Keratinocyte (primary cell): ENCODE measurements at regions not wholly inside any gene's neighbourhood (a gene's known extent, or its start where the extent isn't known, plus 50 kb on each side); places are given as distances from the start of the nearest gene placed in this dataset.

Experiments
- DNase-seq: peaks from one replicate; pipeline ENCODE4 v3.0.0-alpha.2; 2011; ENCODE audit warnings: low read depth, missing footprints, low spot score
- FAIRE-seq: peaks from 2 replicates; lab custom pipeline; 2011; peaks lifted over from hg19 to GRCh38; lab: Jason Lieb, UNC
- H2AFZ ChIP-seq: 2 replicates; pipeline ENCODE4 v1.6.0; 2012; ENCODE audit warnings: low read length, control low read depth, inconsistent platforms; ENCODE audit not compliant: control insufficient read depth
- H3K27ac ChIP-seq: 2 replicates; pipeline ENCODE4 v1.5.1; 2011; ENCODE audit warnings: low read length; ENCODE audit not compliant: control insufficient read depth, insufficient read depth
- H3K27me3 ChIP-seq: 3 replicates; pipeline ENCODE4 v1.6.0; 2011; ENCODE audit warnings: low read length; ENCODE audit not compliant: control insufficient read depth, insufficient read depth; ENCODE audit errors: extremely low read depth
- H3K36me3 ChIP-seq, 2 experiments: 2 replicates in 1 of 2; 3 replicates in 1 of 2; pipeline ENCODE4 v1.5.1; 2011; ENCODE audit warnings: low read length in 2 of 2, mild to moderate bottlenecking in 1 of 2; ENCODE audit not compliant: control insufficient read depth in 2 of 2, insufficient read depth in 2 of 2; ENCODE audit errors: extremely low read depth in 1 of 2
- H3K4me1 ChIP-seq: 3 replicates; pipeline ENCODE4 v1.5.1; 2011; ENCODE audit warnings: low read length; ENCODE audit not compliant: control insufficient read depth, insufficient read depth; ENCODE audit errors: extremely low read depth
- H3K4me2 ChIP-seq: 3 replicates; pipeline ENCODE4 v1.6.0; 2011; ENCODE audit warnings: low read depth, low read length; ENCODE audit not compliant: control insufficient read depth, insufficient read depth; ENCODE audit errors: extremely low read depth
- H3K4me3 ChIP-seq, 3 experiments: fragments of 200-600 bp in 1 of 3; sonication (generic) in 1 of 3; 2 replicates in 2 of 3; 3 replicates in 1 of 3; pipeline ENCODE4 v1.5.1; 2011 to 2016; ENCODE audit warnings: low read length in 3 of 3, mild to moderate bottlenecking in 3 of 3, control low read depth in 2 of 3, inconsistent platforms in 1 of 3, low read depth in 1 of 3, mixed read lengths in 1 of 3, mixed run types in 1 of 3, moderate library complexity in 1 of 3; ENCODE audit not compliant: control insufficient read depth in 2 of 3, insufficient read depth in 2 of 3; ENCODE audit errors: extremely low read depth in 1 of 3
- H3K79me2 ChIP-seq: 2 replicates; pipeline ENCODE4 v1.6.0; 2012; ENCODE audit warnings: low read length; ENCODE audit not compliant: control insufficient read depth, insufficient read depth
- H3K9ac ChIP-seq: 3 replicates; pipeline ENCODE4 v1.6.0; 2011; ENCODE audit warnings: low read length; ENCODE audit not compliant: control insufficient read depth, insufficient read depth; ENCODE audit errors: extremely low read depth
- H3K9me1 ChIP-seq: 3 replicates; pipeline ENCODE4 v1.6.0; 2011; ENCODE audit warnings: low read length; ENCODE audit not compliant: control insufficient read depth, insufficient read depth; ENCODE audit errors: extremely low read depth
- H3K9me3 ChIP-seq: 2 replicates; pipeline ENCODE4 v1.5.1; 2012; ENCODE audit warnings: low read depth, low read length; ENCODE audit not compliant: control insufficient read depth
- H4K20me1 ChIP-seq: 3 replicates; pipeline ENCODE4 v1.6.0; 2011; ENCODE audit warnings: low read length; ENCODE audit not compliant: control insufficient read depth, insufficient read depth; ENCODE audit errors: extremely low read depth
- EZH2 ChIP-seq: IDR thresholded peaks from one replicate; pipeline ENCODE4 v1.6.1; 2012; ENCODE audit warnings: inconsistent platforms, mild to moderate bottlenecking, low read length, moderate library complexity
- dilution Hi-C: fragments of 300-500 bp; cut with MboI; formaldehyde crosslinking; loops from one replicate; pipeline ENCODE4 v1.7.0; 2020; ENCODE audit warnings: low sequenced_read_pairs; ENCODE audit not compliant: extremely low pct_ligation_motif_present
- TF ChIP-seq, protein P1 (sequence below), 3 experiments: IDR thresholded peaks in 1 of 3; conservative IDR thresholded peaks in 1 of 3; optimal IDR thresholded peaks in 1 of 3; 2 replicates in 2 of 3; 3 replicates in 1 of 3; pipeline versions ENCODE3 to v1.5.1; 2011; ENCODE audit warnings: low read length in 3 of 3, mild to moderate bottlenecking in 3 of 3, moderate library complexity in 2 of 3, control low read depth in 1 of 3, inconsistent platforms in 1 of 3; ENCODE audit not compliant: insufficient read depth in 2 of 3; ENCODE audit errors: extremely low read depth in 1 of 3

DNA sequence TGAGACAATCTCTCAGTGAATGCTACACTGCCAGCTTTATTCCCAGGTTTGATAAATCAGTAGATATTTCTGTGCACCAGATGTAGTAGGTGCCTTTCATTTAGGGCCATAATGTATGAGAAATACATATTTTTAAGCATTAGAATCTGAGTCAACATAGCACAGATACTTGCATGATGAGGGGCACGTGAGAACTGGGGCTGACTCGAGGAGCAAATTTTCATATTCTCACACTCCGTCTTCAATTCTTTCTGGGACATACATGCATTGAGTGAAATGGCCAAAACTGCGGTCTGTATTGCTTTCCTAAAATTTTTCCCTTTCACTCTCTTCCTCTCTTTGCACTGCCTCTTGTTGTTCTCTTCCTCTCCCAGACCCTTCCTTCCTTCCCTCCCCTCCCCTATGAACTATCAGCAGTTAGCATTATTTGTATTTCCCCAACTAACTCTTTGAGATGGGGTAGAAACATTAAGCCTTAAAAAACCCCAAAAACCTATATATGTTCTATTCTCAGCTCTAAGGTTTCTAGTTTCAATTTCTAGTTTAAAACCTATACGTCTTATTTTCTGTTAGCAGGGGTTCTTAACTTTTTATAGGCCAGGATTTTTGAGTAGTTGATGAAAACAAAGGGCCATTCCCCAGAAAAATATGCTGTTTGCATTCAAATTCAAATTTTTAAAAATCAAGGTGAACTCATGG, 289.1 kb downstream of the PTBP2 start:
- no peak for TF ChIP-seq EZH2
- TF ChIP-seq, protein P1, sequence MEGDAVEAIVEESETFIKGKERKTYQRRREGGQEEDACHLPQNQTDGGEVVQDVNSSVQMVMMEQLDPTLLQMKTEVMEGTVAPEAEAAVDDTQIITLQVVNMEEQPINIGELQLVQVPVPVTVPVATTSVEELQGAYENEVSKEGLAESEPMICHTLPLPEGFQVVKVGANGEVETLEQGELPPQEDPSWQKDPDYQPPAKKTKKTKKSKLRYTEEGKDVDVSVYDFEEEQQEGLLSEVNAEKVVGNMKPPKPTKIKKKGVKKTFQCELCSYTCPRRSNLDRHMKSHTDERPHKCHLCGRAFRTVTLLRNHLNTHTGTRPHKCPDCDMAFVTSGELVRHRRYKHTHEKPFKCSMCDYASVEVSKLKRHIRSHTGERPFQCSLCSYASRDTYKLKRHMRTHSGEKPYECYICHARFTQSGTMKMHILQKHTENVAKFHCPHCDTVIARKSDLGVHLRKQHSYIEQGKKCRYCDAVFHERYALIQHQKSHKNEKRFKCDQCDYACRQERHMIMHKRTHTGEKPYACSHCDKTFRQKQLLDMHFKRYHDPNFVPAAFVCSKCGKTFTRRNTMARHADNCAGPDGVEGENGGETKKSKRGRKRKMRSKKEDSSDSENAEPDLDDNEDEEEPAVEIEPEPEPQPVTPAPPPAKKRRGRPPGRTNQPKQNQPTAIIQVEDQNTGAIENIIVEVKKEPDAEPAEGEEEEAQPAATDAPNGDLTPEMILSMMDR (optimal IDR thresholded peaks at IDR 0.05 in 1 of 3, IDR thresholded peaks at IDR 0.05 in 1 of 3, conservative IDR thresholded peaks at IDR 0.05 in 1 of 3; ENCODE audit: extremely low read depth in 1 of 3, insufficient read depth in 2 of 3, low read length in 3 of 3), result no peak
- Histone ChIP-seq H3K9me1 (no peaks in the 10 kb centered on the region), H3K9ac (no peak overlapping the region), H3K36me3 (no peaks in the 10 kb centered on the region), H3K4me2 (no peak overlapping the region), H3K9me3 (no peaks in the 10 kb centered on the region), H3K27ac (no peak overlapping the region), H3K79me2 (no peaks in the 10 kb centered on the region), H3K27me3 (no peaks in the 10 kb centered on the region), H3K4me3 (no peak overlapping the region), H3K4me1 (no peaks in the 10 kb centered on the region), H4K20me1 (no peaks in the 10 kb centered on the region), H2AFZ (no peak overlapping the region)
- no peak for FAIRE-seq
- dilution Hi-C loops, result no loop called here
- DNase-seq, result no peak

DNA sequence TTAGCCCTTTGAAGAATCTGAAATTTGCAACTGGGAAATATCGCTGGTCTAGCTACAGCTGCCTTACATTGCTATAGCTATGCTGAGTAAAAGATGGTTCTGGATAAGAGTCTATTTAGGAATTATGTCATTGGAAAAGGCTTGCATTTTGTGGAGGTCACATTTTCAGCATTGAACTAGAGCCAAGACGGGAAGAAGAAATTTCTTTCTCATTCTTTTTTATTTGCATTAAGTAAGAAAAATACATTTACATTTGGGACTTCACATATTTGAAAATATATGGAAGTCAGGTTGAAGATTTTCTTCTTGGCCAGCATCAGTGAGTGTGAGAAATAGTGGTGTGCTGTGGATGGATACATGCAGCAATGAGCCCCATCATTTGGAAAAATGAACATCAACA, 291.6 kb downstream of the PTBP2 start:
- H3K4me3 ChIP-seq, result no peak overlapping the region
- TF ChIP-seq EZH2, result no peak
- TF ChIP-seq, protein P1 (optimal IDR thresholded peaks at IDR 0.05 in 1 of 3, IDR thresholded peaks at IDR 0.05 in 1 of 3, conservative IDR thresholded peaks at IDR 0.05 in 1 of 3; ENCODE audit: extremely low read depth in 1 of 3, insufficient read depth in 2 of 3, low read length in 3 of 3), result no peak
- no peaks in the 10 kb centered on the region for H3K27me3 ChIP-seq
- H3K4me2 ChIP-seq, result no peak overlapping the region
- FAIRE-seq (no peak), DNase-seq (no peak)
- H3K79me2 ChIP-seq, result no peaks in the 10 kb centered on the region
- H3K9ac ChIP-seq, result no peak overlapping the region
- H3K4me1 ChIP-seq, result no peaks in the 10 kb centered on the region
- no peak overlapping the region for H3K27ac ChIP-seq
- dilution Hi-C loops, result no loop called here
- H3K36me3 ChIP-seq, result no peaks in the 10 kb centered on the region
- H3K9me1 ChIP-seq, result no peaks in the 10 kb centered on the region
- H2AFZ ChIP-seq, result no peak overlapping the region
- no peaks in the 10 kb centered on the region for H4K20me1 ChIP-seq
- no peaks in the 10 kb centered on the region for H3K9me3 ChIP-seq
